ENCODE measurements at regions not wholly inside any gene's neighbourhood (a gene's known extent, or its start where the extent isn't known, plus 50 kb on each side); places are given as distances from the start of the nearest gene placed in this dataset.
"Not testable (repeated sequence)": the region's sequence is repeated elsewhere in the genome, so short reads cannot be mapped to it uniquely, and the experiment has no call there.

- Mint-ChIP-seq H3K4me3 (ENCODE audit: unreplicated experiment) (no peak overlapping the region), H3K4me1 (ENCODE audit: low read depth, unreplicated experiment) (peaks cover 13% of the 10 kb centered on the region), H3K9me3 (ENCODE audit: unreplicated experiment) (no peaks in the 10 kb centered on the region), H3K36me3 (ENCODE audit: unreplicated experiment) (peaks cover 8% of the 10 kb centered on the region), H3K27me3 (ENCODE audit: unreplicated experiment) (no peaks in the 10 kb centered on the region), H3K27ac (ENCODE audit: unreplicated experiment) (no peak overlapping the region)
- no peak for DNase-seq
- TF ChIP-seq CTCF (IDR thresholded peaks at IDR 0.05; ENCODE audit: partially characterized antibody, unreplicated experiment) = no peak
Measured at GRCh38 chr6:111942561-111942960, 69.3 kb upstream of the FYN start.

- Mint-ChIP-seq H3K36me3 (ENCODE audit: unreplicated experiment) (peaks cover 8% of the 10 kb centered on the region), H3K4me1 (ENCODE audit: low read depth, unreplicated experiment) (peaks cover 13% of the 10 kb centered on the region), H3K27ac (ENCODE audit: unreplicated experiment) (no peak overlapping the region), H3K9me3 (ENCODE audit: unreplicated experiment) (no peaks in the 10 kb centered on the region), H3K27me3 (ENCODE audit: unreplicated experiment) (peaks cover 3% of the 10 kb centered on the region), H3K4me3 (ENCODE audit: unreplicated experiment) (no peak overlapping the region)
- no peak for DNase-seq
- no peak for TF ChIP-seq CTCF (IDR thresholded peaks at IDR 0.05; ENCODE audit: partially characterized antibody, unreplicated experiment)
Measured at GRCh38 chr6:111943266-111943665, 70.0 kb upstream of the FYN start.

- H3K27me3 Mint-ChIP-seq (ENCODE audit: unreplicated experiment) = peaks cover 3% of the 10 kb centered on the region
- H3K4me1 Mint-ChIP-seq (ENCODE audit: low read depth, unreplicated experiment) = peaks cover 13% of the 10 kb centered on the region
- no peak overlapping the region for H3K4me3 Mint-ChIP-seq (ENCODE audit: unreplicated experiment)
- DNase-seq = no peak
- TF ChIP-seq CTCF (IDR thresholded peaks at IDR 0.05; ENCODE audit: partially characterized antibody, unreplicated experiment) = no peak
- H3K36me3 Mint-ChIP-seq (ENCODE audit: unreplicated experiment) = peaks cover 8% of the 10 kb centered on the region
- no peak overlapping the region for H3K27ac Mint-ChIP-seq (ENCODE audit: unreplicated experiment)
- H3K9me3 Mint-ChIP-seq (ENCODE audit: unreplicated experiment) = no peaks in the 10 kb centered on the region
Measured at GRCh38 chr6:111943726-111944125, 70.5 kb upstream of the FYN start.

- no peak for TF ChIP-seq CTCF (IDR thresholded peaks at IDR 0.05; ENCODE audit: partially characterized antibody, unreplicated experiment)
- Mint-ChIP-seq H3K27me3 (ENCODE audit: unreplicated experiment) (peaks cover 3% of the 10 kb centered on the region), H3K4me1 (ENCODE audit: low read depth, unreplicated experiment) (peaks cover 12% of the 10 kb centered on the region), H3K27ac (ENCODE audit: unreplicated experiment) (no peak overlapping the region), H3K36me3 (ENCODE audit: unreplicated experiment) (peaks cover 8% of the 10 kb centered on the region), H3K9me3 (ENCODE audit: unreplicated experiment) (no peaks in the 10 kb centered on the region), H3K4me3 (ENCODE audit: unreplicated experiment) (no peak overlapping the region)
- no peak for DNase-seq
Measured at GRCh38 chr6:111944541-111944940, 71.3 kb upstream of the FYN start.

- H3K4me3 Mint-ChIP-seq (ENCODE audit: unreplicated experiment) = no peak overlapping the region
- no peak overlapping the region for H3K27ac Mint-ChIP-seq (ENCODE audit: unreplicated experiment)
- TF ChIP-seq CTCF (IDR thresholded peaks at IDR 0.05; ENCODE audit: partially characterized antibody, unreplicated experiment) = no peak
- H3K9me3 Mint-ChIP-seq (ENCODE audit: unreplicated experiment) = no peaks in the 10 kb centered on the region
- H3K27me3 Mint-ChIP-seq (ENCODE audit: unreplicated experiment) = peaks cover 3% of the 10 kb centered on the region
- H3K36me3 Mint-ChIP-seq (ENCODE audit: unreplicated experiment) = no peaks in the 10 kb centered on the region
- DNase-seq = no peak
- peaks cover 25% of the 10 kb centered on the region for H3K4me1 Mint-ChIP-seq (ENCODE audit: low read depth, unreplicated experiment)
Measured at GRCh38 chr6:111949546-111949945, 76.3 kb upstream of the FYN start.

- not testable (repeated sequence) for DNase-seq; H3K4me3 Mint-ChIP-seq (ENCODE audit: unreplicated experiment); H3K9me3 Mint-ChIP-seq (ENCODE audit: unreplicated experiment); H3K27me3 Mint-ChIP-seq (ENCODE audit: unreplicated experiment); H3K27ac Mint-ChIP-seq (ENCODE audit: unreplicated experiment); H3K36me3 Mint-ChIP-seq (ENCODE audit: unreplicated experiment)
- peaks cover 25% of the 10 kb centered on the region for H3K4me1 Mint-ChIP-seq (ENCODE audit: low read depth, unreplicated experiment)
Measured at GRCh38 chr6:111949984-111950383, 76.7 kb upstream of the FYN start.
